ENCODE measurements at regions not wholly inside any gene's neighbourhood (a gene's known extent, or its start where the extent isn't known, plus 50 kb on each side); places are given as distances from the start of the nearest gene placed in this dataset.

GRCh38 chr2:67548317-67549201 is 151.4 kb downstream of the ETAA1 start:
- H3K4me2 ChIP-seq (ENCODE audit: control insufficient read depth, extremely low read depth, insufficient read depth, low read depth, low read length): no peak overlapping the region
- H3K27ac ChIP-seq (ENCODE audit: control insufficient read depth, insufficient read depth, low read length): no peak overlapping the region
- H2AFZ ChIP-seq (ENCODE audit: control insufficient read depth, low read length): no peak overlapping the region
- no peak overlapping the region for H3K9ac ChIP-seq (ENCODE audit: control insufficient read depth, extremely low read depth, insufficient read depth, low read length)
- dilution Hi-C loops (cut with MboI; ENCODE audit: extremely low pct_ligation_motif_present, low sequenced_read_pairs): no loop called here
- no peak overlapping the region for H3K4me3 ChIP-seq (ENCODE audit: control insufficient read depth in 2 of 3, extremely low read depth in 1 of 3, insufficient read depth in 2 of 3, low read depth in 1 of 3, low read length in 3 of 3)
- DNase-seq (ENCODE audit: low read depth, low spot score) (no peak), FAIRE-seq (no peak)
- no peaks in the 10 kb centered on the region for H3K4me1 ChIP-seq (ENCODE audit: control insufficient read depth, extremely low read depth, insufficient read depth, low read length)
- H3K36me3 ChIP-seq (ENCODE audit: control insufficient read depth in 2 of 2, extremely low read depth in 1 of 2, insufficient read depth in 2 of 2, low read length in 2 of 2): no peaks in the 10 kb centered on the region
- no peaks in the 10 kb centered on the region for H3K79me2 ChIP-seq (ENCODE audit: control insufficient read depth, insufficient read depth, low read length)
- no peaks in the 10 kb centered on the region for H3K9me3 ChIP-seq (ENCODE audit: control insufficient read depth, low read depth, low read length)
- H3K27me3 ChIP-seq (ENCODE audit: control insufficient read depth, extremely low read depth, insufficient read depth, low read length): no peaks in the 10 kb centered on the region
- H3K9me1 ChIP-seq (ENCODE audit: control insufficient read depth, extremely low read depth, insufficient read depth, low read length): no peaks in the 10 kb centered on the region
- TF ChIP-seq EZH2 (IDR thresholded peaks at IDR 0.05; ENCODE audit: low read length): no peak
- no peak for TF ChIP-seq CTCF (optimal IDR thresholded peaks at IDR 0.05 in 1 of 3, IDR thresholded peaks at IDR 0.05 in 1 of 3, conservative IDR thresholded peaks at IDR 0.05 in 1 of 3; ENCODE audit: extremely low read depth in 1 of 3, insufficient read depth in 2 of 3, low read length in 3 of 3)
- no peaks in the 10 kb centered on the region for H4K20me1 ChIP-seq (ENCODE audit: control insufficient read depth, extremely low read depth, insufficient read depth, low read length)

- dilution Hi-C loops (cut with MboI; ENCODE audit: extremely low pct_ligation_motif_present, low sequenced_read_pairs): no loop called here
- no peak overlapping the region for H3K27ac ChIP-seq (ENCODE audit: control insufficient read depth, insufficient read depth, low read length)
- H3K27me3 ChIP-seq (ENCODE audit: control insufficient read depth, extremely low read depth, insufficient read depth, low read length): no peaks in the 10 kb centered on the region
- no peak overlapping the region for H3K4me3 ChIP-seq (ENCODE audit: control insufficient read depth in 2 of 3, extremely low read depth in 1 of 3, insufficient read depth in 2 of 3, low read depth in 1 of 3, low read length in 3 of 3)
- no peaks in the 10 kb centered on the region for H3K79me2 ChIP-seq (ENCODE audit: control insufficient read depth, insufficient read depth, low read length)
- no peak for FAIRE-seq
- H3K4me2 ChIP-seq (ENCODE audit: control insufficient read depth, extremely low read depth, insufficient read depth, low read depth, low read length): no peak overlapping the region
- H3K36me3 ChIP-seq (ENCODE audit: control insufficient read depth in 2 of 2, extremely low read depth in 1 of 2, insufficient read depth in 2 of 2, low read length in 2 of 2): no peaks in the 10 kb centered on the region
- H2AFZ ChIP-seq (ENCODE audit: control insufficient read depth, low read length): no peak overlapping the region
- no peaks in the 10 kb centered on the region for H3K9me1 ChIP-seq (ENCODE audit: control insufficient read depth, extremely low read depth, insufficient read depth, low read length)
- no peaks in the 10 kb centered on the region for H4K20me1 ChIP-seq (ENCODE audit: control insufficient read depth, extremely low read depth, insufficient read depth, low read length)
- no peak for TF ChIP-seq EZH2 (IDR thresholded peaks at IDR 0.05; ENCODE audit: low read length)
- no peak for TF ChIP-seq CTCF (optimal IDR thresholded peaks at IDR 0.05 in 1 of 3, IDR thresholded peaks at IDR 0.05 in 1 of 3, conservative IDR thresholded peaks at IDR 0.05 in 1 of 3; ENCODE audit: extremely low read depth in 1 of 3, insufficient read depth in 2 of 3, low read length in 3 of 3)
- DNase-seq (ENCODE audit: low read depth, low spot score): no peak
- no peak overlapping the region for H3K9ac ChIP-seq (ENCODE audit: control insufficient read depth, extremely low read depth, insufficient read depth, low read length)
- H3K4me1 ChIP-seq (ENCODE audit: control insufficient read depth, extremely low read depth, insufficient read depth, low read length): no peaks in the 10 kb centered on the region
- H3K9me3 ChIP-seq (ENCODE audit: control insufficient read depth, low read depth, low read length): no peaks in the 10 kb centered on the region
Observed at GRCh38 chr2:67559156-67559555, 162.0 kb downstream of the ETAA1 start.
